GM12875 (cell line): ENCODE measurements at regions not wholly inside any gene's neighbourhood (a gene's known extent, or its start where the extent isn't known, plus 50 kb on each side); places are given as distances from the start of the nearest gene placed in this dataset.

Source experiments
- H3K4me3 ChIP-seq: one replicate; pipeline ENCODE4 v1.5.1; 2011; ENCODE audit warnings: low read depth, low read length, control low read depth
- CTCF ChIP-seq: IDR thresholded peaks from 2 replicates; pipeline ENCODE4 v1.5.1; 2011; ENCODE audit warnings: low read depth, mild to moderate bottlenecking, control low read depth, inconsistent platforms, low read length, moderate library complexity, borderline replicate concordance; ENCODE audit not compliant: insufficient read depth

DNA sequence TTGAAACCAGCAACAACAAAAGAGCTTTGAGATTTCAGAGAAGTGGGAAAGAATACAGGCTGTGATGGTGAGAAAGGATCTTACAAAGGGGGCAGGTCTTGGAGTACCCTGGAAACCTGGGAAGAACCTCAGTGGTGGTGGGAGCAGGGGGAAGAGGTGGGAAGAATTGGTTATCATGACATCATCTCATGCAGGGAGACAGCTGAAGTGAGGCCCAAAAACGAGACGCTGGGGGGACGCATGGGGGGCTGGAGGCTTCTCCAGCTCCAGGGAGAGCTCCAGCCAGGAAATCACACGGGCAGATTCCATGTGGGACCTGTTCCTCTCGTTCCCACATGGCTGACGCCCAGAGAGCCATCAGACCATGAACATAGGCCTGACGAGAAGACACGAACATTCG lies 177.3 kb upstream of the RNF32 start:
- H3K4me3 ChIP-seq: no peak overlapping the region
- TF ChIP-seq CTCF: no peak

DNA sequence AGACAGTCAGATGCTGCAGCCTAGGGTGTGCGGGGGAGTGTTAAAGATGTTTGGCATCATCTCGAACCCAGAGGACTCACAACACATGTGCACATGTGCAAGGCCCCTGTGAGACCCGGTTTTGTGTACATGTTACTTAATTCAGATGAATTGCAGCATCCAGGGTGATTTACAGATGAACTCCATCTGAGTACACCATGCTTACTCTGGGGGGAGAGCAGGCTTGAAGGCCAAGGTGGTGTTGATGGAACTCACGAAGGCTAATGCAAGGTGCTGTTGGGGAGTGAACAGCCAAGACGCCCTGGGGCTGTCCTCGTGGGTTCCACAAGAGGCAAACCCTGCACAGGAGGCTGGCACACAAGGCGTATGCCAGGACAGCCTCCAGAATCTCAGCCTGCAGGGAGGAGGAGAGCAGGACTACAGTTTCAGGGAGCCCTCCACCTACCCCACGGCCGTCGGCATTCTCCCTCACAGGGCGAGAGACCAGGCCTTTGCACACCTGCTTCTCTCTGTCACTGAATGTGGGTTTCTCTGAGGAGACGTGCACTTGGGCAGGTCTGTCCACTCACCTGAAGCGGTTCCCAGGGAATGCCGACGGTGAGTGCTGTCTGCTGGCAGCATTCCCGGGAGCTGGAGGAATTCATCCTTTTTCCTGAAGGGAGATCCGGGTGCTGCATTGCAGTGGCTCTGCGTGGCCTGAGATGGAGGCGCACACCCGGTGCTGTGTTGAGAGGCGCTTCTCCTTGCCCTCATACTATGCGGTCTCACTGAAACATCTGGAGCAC lies 178.5 kb upstream of the RNF32 start:
- no peak overlapping the region for H3K4me3 ChIP-seq
- TF ChIP-seq CTCF: no peak

DNA sequence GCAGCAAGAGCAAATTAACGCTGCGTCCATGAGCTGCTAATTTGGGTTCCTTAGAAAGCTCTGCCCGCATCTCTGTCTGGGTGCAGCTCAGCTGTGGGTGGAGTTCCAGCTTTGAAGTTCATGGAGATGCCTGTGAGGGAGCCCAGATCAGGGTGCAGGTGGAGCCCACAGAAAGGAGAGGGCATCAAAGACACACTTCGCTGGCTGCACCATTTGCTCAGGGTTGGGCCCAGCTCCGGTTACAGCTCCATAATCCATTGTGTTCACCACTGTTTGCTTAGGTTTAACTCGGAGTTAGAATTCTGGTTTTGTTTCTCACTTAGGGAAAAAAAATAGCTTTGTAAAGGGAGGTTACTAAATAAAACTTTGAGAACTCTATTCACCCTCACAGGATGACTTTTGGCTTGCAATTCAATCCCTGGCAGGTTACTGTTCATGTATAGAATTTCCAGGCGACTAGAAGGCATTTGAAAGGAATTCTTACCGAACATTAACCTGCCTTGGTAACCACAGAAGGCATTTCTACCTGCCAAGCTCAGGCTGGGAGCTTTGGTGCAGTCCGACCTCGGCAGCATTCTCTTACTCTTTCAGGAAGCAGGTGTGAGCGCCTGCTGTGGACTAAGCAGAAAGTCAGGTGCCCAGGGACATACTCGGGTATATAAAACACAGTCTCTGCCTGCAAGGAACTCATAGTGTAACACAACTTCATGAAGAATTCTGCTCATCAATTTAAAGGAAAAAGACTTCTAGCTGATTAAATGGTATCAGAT lies 179.5 kb upstream of the RNF32 start:
- TF ChIP-seq CTCF: no peak
- no peak overlapping the region for H3K4me3 ChIP-seq

DNA sequence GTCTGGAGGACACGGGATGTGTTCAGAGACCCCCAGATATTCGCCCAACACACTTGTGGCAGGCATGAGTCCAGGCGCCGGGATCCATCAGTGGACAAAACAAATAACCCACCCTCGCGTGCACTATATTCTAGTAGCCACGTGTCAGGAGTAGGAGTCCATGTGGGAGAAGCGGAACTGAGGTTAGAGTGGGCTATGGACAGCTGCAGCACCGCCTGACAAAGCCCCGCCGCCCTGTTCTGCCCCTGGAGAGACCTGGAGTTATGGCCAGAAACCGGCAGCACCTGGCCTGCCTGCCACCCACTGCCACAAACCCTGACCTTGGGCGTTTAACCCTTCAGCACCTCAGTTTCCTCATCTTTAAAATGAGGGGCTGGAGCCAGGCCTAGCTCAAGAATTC lies 181.0 kb upstream of the RNF32 start:
- no peak for TF ChIP-seq CTCF
- no peak overlapping the region for H3K4me3 ChIP-seq

- no peak for TF ChIP-seq CTCF
- no peak overlapping the region for H3K4me3 ChIP-seq
Measured at GRCh38 chr7:156459067-156459466, 181.5 kb upstream of the RNF32 start.

DNA sequence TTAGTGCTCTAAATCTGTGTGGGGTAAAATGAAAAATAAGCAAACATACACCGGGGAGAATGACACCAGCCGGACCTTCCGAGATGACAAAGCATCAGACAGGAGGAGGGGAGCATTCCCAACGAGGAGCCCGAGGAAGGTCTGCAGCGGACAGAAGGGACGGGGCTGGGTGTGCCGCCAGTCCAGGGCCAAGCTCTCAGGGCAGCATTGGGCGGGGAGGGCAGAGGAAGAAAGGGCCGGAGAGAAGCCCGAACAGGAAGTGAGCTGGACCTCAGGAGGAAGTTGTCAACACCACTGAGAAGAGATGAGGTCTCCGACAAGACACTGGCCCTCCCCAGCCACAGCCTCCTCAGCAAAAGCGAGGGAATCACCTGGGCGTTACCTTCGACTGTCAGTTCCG lies 182.6 kb upstream of the RNF32 start:
- no peak for TF ChIP-seq CTCF
- H3K4me3 ChIP-seq: no peak overlapping the region
